Hepatocyte (in vitro differentiated cells): ENCODE measurements at regions not wholly inside any gene's neighbourhood (a gene's known extent, or its start where the extent isn't known, plus 50 kb on each side); places are given as distances from the start of the nearest gene placed in this dataset.

ENCODE experiments used
- CTCF ChIP-seq: fragments of 200-600 bp; sonication (generic); IDR thresholded peaks from 2 replicates; pipeline ENCODE4 v1.5.1; 2016; ENCODE audit warnings: antibody characterized with exemption, mild to moderate bottlenecking; ENCODE audit not compliant: poor library complexity
- EZH2 ChIP-seq: fragments of 200-600 bp; sonication (generic); IDR thresholded peaks from 2 replicates; pipeline ENCODE4 v1.6.1; 2016; ENCODE audit warnings: antibody characterized with exemption, mild to moderate bottlenecking, borderline replicate concordance
- EZH2phosphoT487 ChIP-seq: fragments of 200-600 bp; sonication (generic); IDR thresholded peaks from one replicate; pipeline ENCODE4 v1.6.1; 2018; ENCODE audit warnings: antibody characterized with exemption, mild to moderate bottlenecking, low read depth, moderate library complexity; ENCODE audit not compliant: unreplicated experiment, severe bottlenecking

GRCh38 chr4:49516796-49517195 is 530.7 kb downstream of the CWH43 start:
- no peak for TF ChIP-seq CTCF
- TF ChIP-seq EZH2phosphoT487, result no peak
- TF ChIP-seq EZH2, result no peak
